Stomach (tissue), 4 donors: ENCODE measurements at regions not wholly inside any gene's neighbourhood (a gene's known extent, or its start where the extent isn't known, plus 50 kb on each side); places are given as distances from the start of the nearest gene placed in this dataset.
"Not testable (repeated sequence)": the region's sequence is repeated elsewhere in the genome, so short reads cannot be mapped to it uniquely, and the experiment has no call there.

Experiments used
- CTCF ChIP-seq, 7 experiments: fragments of 450-650 bp in 4 of 7; fragments of 200-600 bp in 3 of 7; sonication (generic) in 3 of 7; IDR thresholded peaks; one replicate each; pipeline ENCODE4 v1.5.1; 2016 to 2019; ENCODE audit warnings: antibody characterized with exemption in 7 of 7, control low read depth in 2 of 7, mild to moderate bottlenecking in 1 of 7
- POLR2A ChIP-seq, 4 donors: fragments of 450-650 bp; IDR thresholded peaks; one replicate each; pipeline ENCODE4 v1.6.1; 2016; ENCODE audit warnings: antibody characterized with exemption in 4 of 4, control low read depth in 2 of 4, mild to moderate bottlenecking in 1 of 4, moderate library complexity in 1 of 4
- POLR2AphosphoS5 ChIP-seq, 3 donors: sonication (generic); formaldehyde crosslinking; IDR thresholded peaks; one replicate each; pipeline ENCODE4 v1.6.1; 2016; ENCODE audit warnings: antibody characterized with exemption in 3 of 3

GRCh38 chr18:40281356-40281755 is 1673.7 kb upstream of the PIK3C3 start:
- TF ChIP-seq POLR2AphosphoS5, CTCF, POLR2A (IDR thresholded peaks at IDR 0.05): not testable (repeated sequence)
